ES-I3 (cell line): ENCODE measurements at regions not wholly inside any gene's neighbourhood (a gene's known extent, or its start where the extent isn't known, plus 50 kb on each side); places are given as distances from the start of the nearest gene placed in this dataset.
"Not testable (repeated sequence)": the region's sequence is repeated elsewhere in the genome, so short reads cannot be mapped to it uniquely, and the experiment has no call there.

Experiments used
- H3K36me3 ChIP-seq: 2 replicates; pipeline ENCODE4 v1.6.1; 2013; ENCODE audit warnings: mild to moderate bottlenecking, low read length, control low read depth, moderate library complexity; ENCODE audit not compliant: insufficient read depth
- H3K4me1 ChIP-seq: 2 replicates; pipeline ENCODE4 v1.6.1; 2013; ENCODE audit warnings: mild to moderate bottlenecking, control low read depth, low read length; ENCODE audit not compliant: insufficient read depth
- H3K9ac ChIP-seq: 2 replicates; pipeline ENCODE4 v1.6.1; 2013; ENCODE audit warnings: low read depth, mild to moderate bottlenecking, low read length, moderate library complexity
- H3K9me3 ChIP-seq: 2 replicates; pipeline ENCODE4 v1.6.1; 2013; ENCODE audit warnings: mild to moderate bottlenecking, low read length, moderate library complexity; ENCODE audit not compliant: control insufficient read depth, insufficient read depth

DNA sequence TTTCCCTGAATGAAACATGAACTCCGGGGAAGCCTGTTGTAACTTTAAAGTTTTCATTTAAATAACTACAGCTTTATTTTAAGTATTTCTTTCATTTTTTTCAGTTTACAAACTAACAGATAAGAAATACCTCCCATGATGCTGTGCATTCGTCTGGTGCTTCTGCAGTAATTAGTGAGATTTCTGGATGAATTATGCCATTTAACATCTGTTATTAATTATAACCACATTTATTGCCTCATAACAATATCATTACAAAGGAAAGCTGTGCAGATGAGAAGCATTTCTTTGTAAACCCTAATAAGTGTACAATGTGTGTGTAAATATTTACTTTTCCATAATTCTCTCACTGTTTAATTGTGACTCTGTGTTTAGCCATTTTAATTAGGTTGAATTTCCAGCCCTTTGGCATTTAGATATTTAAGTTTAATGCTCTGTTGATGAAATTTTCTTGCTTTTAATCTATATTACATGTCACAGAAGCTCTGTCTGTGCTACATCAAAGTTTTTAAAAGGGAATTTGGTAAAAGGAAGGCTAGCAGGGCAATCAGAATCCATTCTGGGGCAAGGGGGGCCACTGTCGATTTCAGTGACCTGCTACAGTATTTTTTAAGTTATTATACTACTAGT lies 418.0 kb downstream of the SPATA31D1 start:
- H3K9me3 ChIP-seq = no peaks in the 10 kb centered on the region
- H3K4me1 ChIP-seq = peaks cover 8% of the 10 kb centered on the region
- H3K9ac ChIP-seq = no peak overlapping the region

DNA sequence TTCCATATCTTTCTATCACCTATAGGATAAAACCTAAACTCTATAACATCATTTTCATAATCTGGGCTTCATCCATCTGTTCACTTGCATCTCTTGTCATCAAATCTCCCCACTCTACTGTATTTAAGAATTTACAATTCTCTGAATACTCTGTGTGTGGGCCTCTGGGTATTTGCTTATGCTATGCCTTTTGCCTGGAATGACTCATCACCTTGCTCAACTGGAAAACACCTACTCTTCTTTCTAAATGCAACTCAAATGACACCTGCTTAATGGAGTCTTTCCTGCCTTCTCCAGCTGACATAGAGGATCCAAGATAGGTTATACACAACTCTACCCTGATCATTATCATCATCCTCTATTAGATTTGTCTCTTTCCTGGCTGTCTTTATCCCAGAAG lies 421.7 kb downstream of the SPATA31D1 start:
- Histone ChIP-seq H3K9me3 (no peaks in the 10 kb centered on the region; the same call in 1 of the 2 replicates), H3K36me3 (no peaks in the 10 kb centered on the region), H3K9ac (no peak overlapping the region), H3K4me1 (peaks cover 13% of the 10 kb centered on the region)

More for the DNA sequence above, 418.0 kb downstream of the SPATA31D1 start:
- H3K36me3 ChIP-seq = no peaks in the 10 kb centered on the region

DNA sequence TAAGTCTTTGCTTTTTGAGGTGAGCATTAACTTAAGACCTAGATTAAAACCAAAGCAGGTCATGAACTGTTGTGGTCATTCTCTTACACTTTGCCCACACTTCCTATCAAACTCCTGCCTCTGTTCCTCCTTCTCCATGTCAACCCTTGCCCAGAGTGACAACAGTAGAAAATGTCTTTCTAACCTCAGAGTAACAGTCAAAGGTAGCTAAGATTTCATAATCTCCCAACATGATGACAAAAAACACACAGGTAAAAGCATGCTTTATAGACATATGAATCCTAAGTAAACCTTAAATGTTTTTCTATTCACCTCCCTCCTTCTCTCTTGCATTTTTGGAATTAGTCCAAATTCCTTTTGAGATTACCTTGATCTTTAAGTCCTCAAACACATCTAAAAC lies 422.3 kb downstream of the SPATA31D1 start:
- no peaks in the 10 kb centered on the region for H3K36me3 ChIP-seq
- H3K9ac ChIP-seq = no peak overlapping the region
- peaks cover 13% of the 10 kb centered on the region for H3K4me1 ChIP-seq
- H3K9me3 ChIP-seq = no peaks in the 10 kb centered on the region; the same call in 1 of the 2 replicates

DNA sequence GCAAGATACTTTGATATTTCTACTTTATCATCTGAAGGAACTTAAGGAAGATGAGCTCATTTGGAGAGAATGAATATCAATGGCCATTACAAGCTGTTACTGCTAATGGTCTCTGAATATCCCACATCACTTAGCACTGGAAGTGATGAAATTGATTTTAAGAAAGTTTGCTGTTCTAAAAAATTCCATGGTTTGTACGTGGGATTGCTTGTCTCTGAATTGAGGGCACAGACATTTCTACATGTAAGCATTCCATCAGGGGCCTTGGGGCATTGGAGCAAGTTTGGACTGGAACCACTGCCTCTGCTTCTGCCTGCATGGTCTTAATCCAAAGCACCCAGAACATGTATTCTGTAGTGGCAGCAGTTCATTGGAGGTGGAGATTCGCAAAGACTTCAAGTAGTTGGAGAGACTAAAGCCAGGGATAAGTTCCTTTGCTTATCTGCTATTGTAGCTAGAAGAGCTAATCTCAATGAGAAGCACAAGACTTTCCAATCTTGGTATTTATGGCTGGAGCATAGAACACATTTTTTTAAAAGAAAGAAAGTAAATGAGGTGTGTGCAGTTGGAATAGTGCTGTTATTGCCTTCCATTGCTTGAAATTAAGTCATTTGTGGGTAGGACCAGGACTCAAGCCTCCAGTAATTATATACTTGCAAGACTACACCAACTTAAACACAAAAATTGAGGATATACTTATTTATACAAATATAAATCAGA lies 424.2 kb downstream of the SPATA31D1 start:
- H3K4me1 ChIP-seq = peaks cover 13% of the 10 kb centered on the region
- no peak overlapping the region for H3K9ac ChIP-seq
- no peaks in the 10 kb centered on the region; the same call in 1 of the 2 replicates for H3K9me3 ChIP-seq
- H3K36me3 ChIP-seq = no peaks in the 10 kb centered on the region

DNA sequence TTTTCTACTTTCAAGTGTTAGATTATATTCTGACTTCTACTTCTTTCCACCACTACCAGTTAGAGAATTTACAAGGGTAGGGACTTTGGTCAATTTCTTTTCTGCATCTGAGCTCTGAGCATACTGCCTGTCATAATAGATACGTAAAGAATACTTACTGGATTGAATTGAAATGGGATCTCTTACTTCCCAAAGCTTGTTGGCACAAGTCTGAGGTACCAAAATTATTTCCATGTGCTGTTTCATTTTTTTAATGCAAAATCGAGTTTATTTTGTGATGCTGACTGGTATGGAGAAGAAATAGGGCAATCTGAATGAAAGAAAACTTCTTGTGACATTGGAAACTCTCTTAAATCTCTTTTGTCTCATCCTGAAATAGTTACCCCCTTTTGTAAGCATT lies 428.9 kb downstream of the SPATA31D1 start:
- H3K36me3 ChIP-seq = no peaks in the 10 kb centered on the region
- H3K4me1 ChIP-seq = peaks cover 1% of the 10 kb centered on the region; the same call in 1 of the 2 replicates
- H3K9ac ChIP-seq = no peak overlapping the region
- H3K9me3 ChIP-seq = no peaks in the 10 kb centered on the region; the same call in 1 of the 2 replicates

DNA sequence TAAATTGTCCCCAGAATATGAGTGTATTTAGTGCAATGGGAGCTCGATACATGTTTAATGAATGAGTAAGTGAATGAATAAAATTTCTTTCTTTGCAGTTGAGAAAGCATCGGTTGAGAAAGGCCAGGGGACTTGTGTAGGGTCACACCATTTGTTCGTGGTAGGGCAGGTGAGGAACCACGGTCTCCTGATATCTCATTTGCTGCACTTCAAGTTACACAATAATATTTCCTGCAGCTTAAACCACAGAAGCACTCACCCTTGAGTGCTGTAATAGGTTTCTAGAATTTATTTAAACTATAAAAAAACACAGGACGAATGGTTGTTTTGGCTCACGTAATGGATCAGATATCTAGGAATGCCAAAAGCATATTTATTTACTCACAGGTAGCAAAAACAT lies 429.8 kb downstream of the SPATA31D1 start:
- Histone ChIP-seq H3K4me1 (no peaks in the 10 kb centered on the region), H3K9ac (no peak overlapping the region), H3K9me3 (no peaks in the 10 kb centered on the region; the same call in 1 of the 2 replicates), H3K36me3 (no peaks in the 10 kb centered on the region)

DNA sequence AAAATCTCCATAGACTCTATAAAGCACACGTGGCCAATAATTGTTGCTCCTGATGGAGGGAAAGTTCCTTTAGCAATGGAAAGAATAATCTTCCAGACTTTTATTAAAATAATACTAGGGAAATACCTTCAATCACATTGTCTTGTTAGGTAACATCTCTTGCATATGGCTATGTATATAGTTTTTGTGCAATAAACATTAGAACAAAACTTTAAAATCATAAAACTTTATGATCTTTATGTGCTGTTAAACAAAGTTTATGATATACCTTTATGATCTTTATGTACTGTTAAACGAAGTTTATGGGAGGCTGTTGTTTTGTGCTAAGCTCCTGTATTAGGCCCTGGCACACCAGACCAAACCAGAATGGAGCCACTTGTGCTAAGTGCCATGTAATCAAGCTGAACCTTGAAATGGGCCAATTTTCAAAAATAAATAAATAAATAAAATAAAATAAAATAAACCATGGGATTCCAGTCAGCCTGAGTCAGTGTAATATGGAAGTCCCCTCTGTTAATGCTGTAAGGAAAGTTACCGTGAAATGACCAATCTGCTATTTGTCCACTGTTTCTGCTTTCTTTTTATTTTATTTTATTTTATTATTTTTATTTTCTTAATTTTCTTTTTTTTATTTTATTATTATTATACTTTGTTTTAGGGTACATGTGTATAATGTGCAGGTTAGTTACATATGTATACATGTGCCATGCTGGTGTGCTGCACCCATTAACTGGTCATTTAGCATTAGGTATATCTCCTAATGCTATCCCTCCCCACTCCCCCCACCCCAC lies 431.3 kb downstream of the SPATA31D1 start:
- Histone ChIP-seq H3K9ac (no peak overlapping the region), H3K36me3 (no peaks in the 10 kb centered on the region), H3K4me1 (no peaks in the 10 kb centered on the region), H3K9me3 (no peaks in the 10 kb centered on the region; the same call in 1 of the 2 replicates)

DNA sequence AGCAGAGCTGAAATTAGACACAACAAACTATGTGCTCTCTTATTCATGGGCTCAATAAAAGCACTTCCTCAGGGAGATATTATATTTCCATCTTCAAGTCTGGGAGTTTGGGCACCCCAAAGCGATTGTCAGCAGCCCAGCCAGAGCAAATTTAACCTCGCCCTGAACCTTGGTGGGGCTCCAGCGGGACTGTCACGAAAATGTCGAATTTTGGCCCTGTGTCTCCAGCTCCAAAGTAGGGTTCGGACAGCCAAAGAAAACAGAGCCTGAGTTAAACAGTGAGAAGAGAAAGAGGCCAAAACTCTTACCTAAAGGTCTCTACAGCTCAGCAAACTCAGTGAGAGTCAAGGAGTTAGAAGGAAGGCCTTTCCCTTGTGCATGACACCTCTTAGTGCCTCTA lies 432.9 kb downstream of the SPATA31D1 start:
- Histone ChIP-seq H3K9ac (no peak overlapping the region), H3K4me1 (no peaks in the 10 kb centered on the region), H3K9me3 (no peaks in the 10 kb centered on the region; the same call in 1 of the 2 replicates), H3K36me3 (no peaks in the 10 kb centered on the region)

DNA sequence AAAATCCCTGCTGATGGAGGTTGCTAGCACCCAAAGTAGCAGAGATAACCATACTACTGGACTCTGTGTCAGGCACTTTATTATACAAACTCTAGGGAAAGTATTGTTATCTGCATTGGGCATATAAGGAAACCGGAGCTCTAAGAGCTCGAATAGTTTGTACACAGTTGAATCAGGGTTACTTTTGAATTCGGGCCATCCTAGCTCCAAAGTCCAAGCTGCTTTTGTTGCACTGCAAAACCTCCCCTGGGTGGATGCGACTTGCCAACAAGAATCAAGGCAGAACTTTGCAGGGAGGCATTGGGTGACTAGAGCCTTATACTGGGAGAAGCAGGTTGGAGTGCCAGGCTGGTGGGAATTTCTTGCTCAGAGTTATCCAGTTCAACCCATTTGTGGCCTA lies 435.1 kb downstream of the SPATA31D1 start:
- H3K9me3 ChIP-seq = no peaks in the 10 kb centered on the region; the same call in 1 of the 2 replicates
- no peaks in the 10 kb centered on the region for H3K36me3 ChIP-seq
- H3K4me1 ChIP-seq = no peaks in the 10 kb centered on the region
- no peak overlapping the region for H3K9ac ChIP-seq

DNA sequence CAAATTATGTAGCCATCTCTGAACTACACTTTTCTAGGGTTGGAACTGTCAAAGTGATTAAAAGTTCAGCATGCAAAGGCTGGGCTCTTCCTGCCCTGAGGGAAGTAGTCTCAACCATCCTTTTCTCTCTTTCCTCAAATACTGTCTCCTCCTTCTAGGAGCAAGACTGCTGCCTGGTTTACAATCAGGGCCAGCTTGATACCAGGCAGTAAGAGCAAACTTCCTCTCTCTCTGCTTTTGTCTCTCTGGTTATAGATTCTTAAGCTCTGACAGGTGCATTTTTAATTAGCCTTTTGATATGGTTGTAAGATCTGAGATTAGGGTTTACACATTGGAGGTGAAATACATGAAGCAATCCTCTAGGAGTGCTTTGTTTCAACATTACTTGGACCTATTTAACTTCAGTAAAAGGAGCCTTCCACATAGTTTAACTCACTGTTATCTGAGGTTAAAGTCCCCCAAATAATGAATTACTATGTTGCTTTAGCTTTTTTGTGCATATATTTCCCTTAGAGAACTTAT lies 436.1 kb downstream of the SPATA31D1 start:
- no peaks in the 10 kb centered on the region; the same call in 1 of the 2 replicates for H3K9me3 ChIP-seq
- no peaks in the 10 kb centered on the region for H3K4me1 ChIP-seq
- no peak overlapping the region for H3K9ac ChIP-seq
- no peaks in the 10 kb centered on the region for H3K36me3 ChIP-seq

DNA sequence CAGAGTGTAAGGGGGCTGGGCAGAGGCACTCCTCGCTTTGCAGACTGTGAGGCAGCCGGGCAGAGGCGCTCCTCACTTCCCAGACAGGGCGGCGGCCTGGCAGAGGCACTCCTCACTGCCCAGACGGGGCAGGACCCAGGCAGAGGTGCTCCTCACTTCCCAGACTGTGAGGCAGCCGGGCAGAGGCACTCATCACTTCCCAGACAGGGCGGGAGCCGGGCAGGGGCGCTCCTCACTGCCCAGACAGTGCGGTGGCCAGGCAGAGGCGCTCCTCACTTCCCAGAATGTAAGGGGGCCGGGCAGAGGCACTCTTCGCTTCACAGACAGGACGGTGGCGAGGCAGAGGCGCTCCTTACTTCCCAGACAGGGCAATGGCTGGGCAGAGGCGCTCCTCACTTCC lies 442.5 kb downstream of the SPATA31D1 start:
- H3K4me1 ChIP-seq = no peaks in the 10 kb centered on the region
- H3K36me3 ChIP-seq = no peaks in the 10 kb centered on the region
- no peaks in the 10 kb centered on the region for H3K9me3 ChIP-seq
- no peak overlapping the region for H3K9ac ChIP-seq

DNA sequence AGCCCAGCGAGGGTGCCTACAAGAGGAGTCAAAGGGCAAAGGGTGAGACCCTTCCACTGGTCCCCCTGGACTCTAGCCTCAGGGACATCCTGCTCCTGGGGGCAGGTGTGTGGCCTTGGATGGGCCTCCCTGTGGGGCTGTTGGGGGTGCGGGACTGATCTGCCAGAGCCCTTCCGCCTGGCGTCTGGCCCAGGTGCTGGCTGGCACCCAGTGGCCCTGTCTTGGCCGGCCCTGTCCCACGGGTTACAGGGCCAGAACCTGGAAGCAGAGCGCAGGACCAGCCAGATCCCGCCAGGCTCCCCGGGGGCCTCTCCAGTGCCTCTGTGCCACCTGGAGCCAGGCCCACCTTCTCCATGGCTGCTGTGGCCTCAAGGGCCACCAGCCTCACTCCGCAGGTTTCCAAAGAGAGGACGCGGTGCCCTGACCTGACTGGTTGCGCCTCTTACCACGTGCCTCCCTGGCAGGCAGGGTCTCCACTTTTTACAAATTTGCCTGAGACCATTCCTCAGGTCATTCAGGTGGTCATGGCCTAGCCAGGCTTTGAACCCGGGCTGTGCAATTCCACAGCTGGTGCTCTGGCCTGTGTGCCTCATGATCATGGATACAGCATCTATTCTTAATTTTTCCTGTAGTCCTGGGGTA lies 444.8 kb downstream of the SPATA31D1 start:
- not testable (repeated sequence) for H3K4me1 ChIP-seq, H3K9me3 ChIP-seq, H3K9ac ChIP-seq, H3K36me3 ChIP-seq

DNA sequence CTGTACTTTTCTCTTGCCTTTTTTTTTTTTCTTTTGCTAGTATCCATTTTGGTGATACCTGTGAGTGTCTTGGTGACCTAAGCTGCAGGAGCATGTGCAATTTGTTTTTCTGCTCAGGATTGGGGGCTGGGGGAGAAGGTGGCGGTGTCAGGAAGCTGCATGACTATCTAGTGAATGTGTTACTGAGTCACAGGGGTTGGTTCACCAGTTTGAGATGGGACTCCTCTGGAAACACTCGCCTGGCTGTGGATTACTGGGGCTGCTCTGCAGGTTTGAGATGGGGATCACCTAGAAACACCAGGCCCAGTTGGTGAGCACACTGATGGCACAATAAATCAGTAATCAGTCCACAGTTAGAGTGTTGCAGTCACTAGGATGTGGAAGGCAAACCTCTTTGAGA lies 447.9 kb downstream of the SPATA31D1 start:
- Histone ChIP-seq H3K9me3 (peaks cover 15% of the 10 kb centered on the region), H3K9ac (no peak overlapping the region)

DNA sequence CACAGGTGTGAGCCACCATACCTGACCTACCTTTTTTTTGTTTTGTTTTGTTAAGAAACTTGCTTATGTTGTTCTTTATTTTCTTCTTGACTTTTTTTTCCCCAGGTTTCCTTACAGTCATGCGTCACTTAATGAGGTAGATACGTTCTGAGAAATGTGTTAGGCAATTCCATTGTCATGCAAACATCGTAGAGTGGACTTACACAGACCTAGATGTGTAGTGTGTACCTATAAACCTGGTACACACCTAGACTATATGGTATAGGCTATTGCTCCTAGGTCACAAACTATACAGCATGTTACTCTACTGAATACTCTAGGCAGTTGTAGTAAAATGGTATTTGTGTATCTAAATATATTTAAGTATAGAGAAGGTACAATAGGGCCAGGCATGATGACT lies 448.6 kb downstream of the SPATA31D1 start:
- not testable (repeated sequence) for H3K36me3 ChIP-seq, H3K4me1 ChIP-seq, H3K9ac ChIP-seq
- H3K9me3 ChIP-seq = peaks cover 21% of the 10 kb centered on the region

More for the DNA sequence above, 447.9 kb downstream of the SPATA31D1 start:
- Histone ChIP-seq H3K36me3 (no peaks in the 10 kb centered on the region), H3K4me1 (no peaks in the 10 kb centered on the region)
